Left hindlimb (tissue), 1 donor: ENCODE measurements at regions not wholly inside any gene's neighbourhood (a gene's known extent, or its start where the extent isn't known, plus 50 kb on each side); places are given as distances from the start of the nearest gene placed in this dataset.

Source experiments
- DNase-seq: peaks from one replicate; pipeline ENCODE4 v3.0.0-alpha.2; 2018

DNA sequence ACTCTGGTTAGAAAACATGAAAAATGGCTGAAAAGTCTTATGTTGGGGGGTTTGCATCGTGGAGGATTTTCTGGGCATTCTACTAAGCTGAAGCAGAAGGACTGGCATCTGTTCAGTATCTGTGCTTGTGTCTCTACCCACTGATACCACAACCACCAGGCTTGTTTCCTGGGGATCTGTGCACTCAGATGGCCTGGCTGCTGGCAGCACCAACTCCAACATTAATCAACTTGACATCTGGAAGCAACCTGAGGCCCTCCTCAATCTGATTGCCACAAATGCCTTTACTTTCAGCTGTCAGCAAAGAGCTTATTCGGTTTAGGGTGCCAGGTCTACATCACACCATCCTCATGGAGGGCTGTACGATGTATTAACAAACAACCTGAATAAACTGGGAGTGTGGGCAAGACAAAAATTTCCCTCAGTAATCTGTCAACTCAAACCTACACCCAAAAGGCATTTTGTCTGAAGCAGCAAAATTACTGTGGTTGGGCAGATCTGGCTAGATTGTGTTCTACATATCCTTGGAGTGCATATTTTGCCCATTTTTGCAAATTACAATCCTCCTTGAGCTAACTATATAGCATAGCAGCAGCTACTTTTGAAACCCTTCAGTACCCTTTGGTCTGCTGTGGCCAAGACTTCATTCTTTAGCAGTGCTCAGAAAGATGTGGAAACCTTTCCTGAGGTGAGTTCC lies 74.6 kb downstream of the FOXD1 start:
- no peak for DNase-seq

DNA sequence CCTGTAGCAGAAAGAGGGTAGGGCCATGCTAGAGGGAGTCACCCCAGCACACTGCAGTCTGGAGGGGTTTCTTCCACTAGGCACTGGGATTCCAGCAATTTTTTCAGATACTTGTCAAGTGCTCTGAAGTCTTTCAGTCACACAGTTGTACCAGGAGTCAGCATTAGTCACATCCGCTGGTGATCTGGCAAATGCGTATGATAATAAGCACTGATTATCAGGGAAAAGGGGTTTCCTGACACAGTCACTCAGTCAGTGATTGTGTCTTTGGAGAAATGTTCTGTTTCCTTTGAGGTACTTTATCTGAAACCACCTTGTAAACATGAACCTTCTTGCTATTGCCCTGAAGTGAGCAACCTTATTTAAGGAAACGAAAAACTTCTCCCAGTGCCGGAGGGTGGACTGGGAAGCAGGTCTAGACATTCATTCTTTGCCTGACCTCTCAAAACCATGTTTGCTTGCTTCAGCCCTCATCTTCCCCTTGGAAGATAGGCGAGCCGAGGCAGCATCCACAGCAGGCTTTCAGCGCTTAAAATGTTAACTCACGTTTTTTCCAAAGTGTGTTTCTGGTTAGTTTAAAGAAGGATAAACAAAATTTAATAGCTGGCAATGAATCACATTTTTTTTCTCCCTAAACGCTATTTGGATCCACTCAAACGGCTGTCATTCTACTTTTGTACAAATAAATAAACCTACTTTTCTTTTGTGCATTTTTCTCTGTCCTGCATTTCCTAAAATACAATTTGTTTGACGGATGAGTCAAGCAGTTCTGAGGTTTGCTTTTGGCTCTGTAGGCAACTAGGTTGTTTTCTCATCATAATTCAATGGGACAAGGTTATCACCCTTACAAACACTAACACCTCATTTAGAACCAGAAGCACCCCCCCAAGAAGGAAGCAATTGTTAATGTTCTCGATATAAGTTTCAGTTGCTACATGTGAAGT lies 77.7 kb downstream of the FOXD1 start:
- no peak for DNase-seq

DNA sequence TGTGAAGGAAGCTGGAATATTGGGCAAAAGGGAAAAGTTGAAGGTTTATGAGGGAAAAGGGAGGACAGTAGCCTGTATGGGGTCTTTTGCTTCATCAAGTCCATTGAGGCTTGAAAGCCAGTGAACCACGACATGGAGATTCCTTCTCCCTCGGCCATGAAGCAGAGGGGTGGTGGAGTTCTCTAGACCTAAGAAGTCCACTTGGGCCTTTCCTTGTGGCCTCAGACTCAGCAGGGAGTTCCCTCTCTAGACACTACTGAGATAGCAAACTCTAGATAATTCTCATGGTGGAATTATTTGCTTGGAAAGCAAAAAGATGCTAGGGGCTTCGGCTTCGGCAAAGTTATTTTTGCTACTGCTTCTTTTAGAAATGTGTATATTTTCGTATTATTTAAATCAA lies 78.5 kb downstream of the FOXD1 start:
- DNase-seq, result no peak

DNA sequence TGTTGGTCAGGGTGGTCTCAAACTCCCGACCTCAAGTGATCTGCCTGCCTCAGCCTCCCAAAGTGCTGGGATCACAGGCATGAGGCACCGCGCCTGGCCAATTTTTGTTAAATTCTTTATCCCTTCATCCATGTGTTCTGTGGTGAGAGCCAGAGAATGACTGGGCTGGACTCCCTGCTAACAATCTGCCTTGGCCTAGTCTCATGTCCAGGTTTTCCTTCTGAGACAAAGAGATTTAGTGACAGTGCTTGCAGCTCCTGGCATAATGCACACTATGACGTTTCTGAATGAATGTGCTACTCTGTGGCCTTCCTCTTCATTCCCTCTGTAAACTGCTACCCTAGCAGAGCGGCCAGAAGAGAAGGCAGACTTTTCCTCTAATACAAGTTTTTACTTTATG lies 79.3 kb downstream of the FOXD1 start:
- no peak for DNase-seq

DNA sequence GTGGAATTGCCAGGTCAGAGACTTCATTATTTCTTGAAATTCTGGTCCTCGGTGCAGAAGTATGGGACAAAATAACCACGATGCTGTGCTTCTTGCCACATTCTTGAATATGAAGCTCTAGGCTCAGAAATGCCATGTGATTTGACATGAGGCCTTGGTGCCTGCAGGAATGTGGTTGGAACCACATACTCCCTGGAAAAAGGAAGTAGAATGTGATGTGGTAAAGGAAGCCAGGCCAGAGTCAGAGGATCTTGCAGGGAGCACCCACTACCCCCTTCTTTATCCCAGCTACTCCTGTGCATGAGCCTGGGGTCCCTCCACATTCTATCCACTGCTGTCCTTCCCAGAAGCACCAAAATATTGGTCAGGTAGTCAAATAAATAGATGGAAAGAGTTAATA lies 80.9 kb downstream of the FOXD1 start:
- no peak for DNase-seq

DNA sequence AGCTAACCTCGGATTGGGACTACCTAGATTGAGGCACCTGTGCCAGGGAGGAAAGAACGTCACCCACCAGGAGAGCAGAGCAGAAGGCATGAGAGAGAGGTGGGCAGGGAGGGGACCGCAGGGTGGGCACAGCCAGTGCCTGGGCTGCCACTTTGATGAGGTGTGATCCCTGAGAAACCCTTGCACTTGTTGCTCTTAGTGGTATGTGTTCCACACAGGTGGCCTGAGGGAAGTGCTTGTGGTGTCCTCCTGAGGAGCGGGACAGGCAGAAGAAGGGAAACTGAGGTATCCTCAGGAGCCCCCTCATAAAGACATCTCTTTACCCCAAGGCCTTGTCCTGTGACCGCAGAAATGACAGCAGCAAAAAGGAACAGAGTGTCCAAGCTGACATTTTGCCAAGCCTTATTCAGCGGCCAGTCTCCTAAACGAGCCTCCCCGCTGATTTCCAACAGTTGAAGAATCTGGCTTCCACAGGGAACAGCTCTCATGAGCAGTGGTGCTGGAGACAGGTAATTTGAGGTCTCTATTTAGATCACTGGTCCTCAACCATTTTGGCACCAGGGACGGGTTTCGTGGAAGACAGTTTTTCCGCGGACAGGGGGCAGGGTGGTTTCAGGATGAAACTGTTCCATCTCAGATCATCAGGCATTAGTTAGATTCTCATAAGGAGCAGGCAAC lies 82.4 kb downstream of the FOXD1 start:
- no peak for DNase-seq

DNA sequence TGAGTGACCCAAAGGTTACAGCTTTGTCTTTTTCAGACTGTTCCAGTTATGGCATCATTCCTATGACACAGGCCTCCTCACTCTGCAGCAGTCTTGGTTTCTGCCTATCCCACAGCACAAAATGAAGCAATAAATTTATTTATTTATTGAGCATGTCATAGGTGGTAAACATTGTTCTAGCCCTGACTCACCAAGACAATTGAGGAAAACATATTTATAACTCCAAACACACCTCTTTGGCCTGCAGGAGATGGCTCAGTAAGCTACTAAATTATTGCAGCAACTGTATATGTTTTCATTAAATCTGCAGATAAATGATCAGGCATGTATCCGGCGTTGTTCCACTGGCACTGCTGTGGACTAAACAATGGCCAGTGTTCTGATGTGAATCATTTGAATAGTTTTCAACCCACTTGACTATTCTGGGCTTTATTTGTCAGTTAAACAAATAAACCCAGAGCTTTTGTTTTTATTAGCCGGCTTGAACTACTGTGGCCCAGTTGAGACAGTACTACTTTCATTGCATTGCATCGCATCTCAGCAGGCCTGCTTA lies 83.2 kb downstream of the FOXD1 start:
- no peak for DNase-seq

DNA sequence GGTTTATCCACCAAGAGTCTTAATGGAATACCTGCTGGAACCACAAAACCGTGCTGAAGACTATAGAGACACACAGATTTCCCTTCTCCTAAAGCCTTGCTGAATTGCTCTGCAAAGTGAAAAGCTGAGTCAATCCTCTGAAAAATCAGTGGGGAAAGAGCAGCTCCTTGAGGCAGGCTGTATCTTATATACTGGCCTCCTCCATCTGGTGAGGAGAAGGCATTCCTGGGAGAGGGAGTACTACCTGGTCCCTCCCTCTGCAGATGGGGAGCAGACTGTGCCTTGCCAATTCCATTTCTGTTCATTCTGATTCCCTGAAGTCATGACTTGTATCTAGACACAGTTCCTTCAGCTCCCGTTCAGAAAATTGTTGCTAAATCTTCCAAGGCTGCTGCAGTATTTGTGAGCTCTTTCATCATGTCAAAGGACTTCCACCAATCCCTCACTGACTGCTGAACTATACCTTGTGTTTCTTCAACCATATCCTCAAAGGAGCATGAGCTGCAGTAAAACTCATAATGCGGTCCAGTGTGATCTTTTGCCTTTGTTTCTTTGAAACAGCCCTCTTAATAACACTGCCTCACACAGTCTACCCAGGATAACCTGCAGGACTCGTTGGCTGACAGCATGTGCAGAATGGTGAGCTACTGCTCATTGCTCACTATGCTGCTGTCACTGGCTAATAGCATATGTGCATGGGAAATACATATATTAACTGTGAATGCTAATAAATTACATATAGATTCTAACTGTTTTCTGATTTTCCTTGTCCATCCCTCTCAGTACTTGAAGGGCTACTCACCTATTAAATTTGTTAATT lies 84.5 kb downstream of the FOXD1 start:
- DNase-seq, result no peak

DNA sequence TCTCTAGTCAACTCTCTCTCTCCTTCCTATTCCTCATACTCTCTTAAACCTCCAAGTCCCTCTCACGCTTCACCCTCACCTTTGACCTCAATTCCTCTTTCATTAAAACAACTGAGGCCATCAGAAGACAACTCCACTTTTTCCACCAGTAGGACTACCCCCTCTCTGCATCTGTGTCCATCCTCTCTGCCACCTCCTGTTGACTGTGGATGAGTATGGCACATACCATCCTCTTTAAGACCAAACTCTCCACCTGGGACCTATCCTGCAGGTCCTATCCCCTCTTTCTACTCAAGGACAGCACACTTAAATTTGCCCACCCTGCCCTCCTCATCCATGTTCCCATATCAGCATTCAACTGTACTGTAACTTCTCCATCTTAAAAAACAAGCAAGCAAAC lies 89.2 kb downstream of the FOXD1 start:
- DNase-seq, result no peak

DNA sequence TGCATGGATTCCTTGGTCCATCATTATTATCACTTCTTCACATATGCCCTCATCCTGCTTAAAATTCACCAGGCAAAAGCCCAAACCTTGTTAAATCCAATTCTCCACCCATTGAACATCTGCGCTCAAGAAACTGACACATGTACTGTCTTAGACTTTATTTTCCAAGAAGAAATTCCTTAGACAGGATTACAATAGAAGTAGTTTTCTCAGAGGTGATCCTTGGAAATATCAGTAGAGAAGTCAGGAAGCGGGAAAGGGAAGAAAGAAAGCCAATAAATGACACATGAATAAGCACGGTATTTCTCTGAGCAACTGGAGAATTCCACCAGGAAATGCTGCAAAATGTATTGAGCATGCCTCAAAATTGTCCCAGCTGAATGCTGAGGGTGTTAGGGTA lies 90.2 kb downstream of the FOXD1 start:
- no peak for DNase-seq

DNA sequence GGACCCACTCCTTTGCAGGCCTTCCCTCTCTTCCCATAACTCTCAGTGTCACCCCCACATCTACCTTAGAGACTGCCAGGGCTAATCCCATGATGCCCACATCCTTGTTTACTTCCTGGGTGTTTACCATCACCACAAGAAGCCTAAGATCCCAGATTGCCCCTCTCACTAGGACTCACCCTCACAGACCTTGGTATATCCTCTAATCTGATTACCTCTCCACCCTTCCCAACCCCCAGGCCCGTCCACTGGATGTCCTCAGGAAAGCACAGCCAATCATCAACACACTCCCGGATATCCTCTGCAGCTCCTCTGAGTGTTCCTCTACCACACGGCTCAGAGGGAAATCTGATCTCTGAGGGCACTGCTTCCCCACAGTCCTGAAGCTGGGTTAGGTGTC lies 91.0 kb downstream of the FOXD1 start:
- DNase-seq, result no peak

DNA sequence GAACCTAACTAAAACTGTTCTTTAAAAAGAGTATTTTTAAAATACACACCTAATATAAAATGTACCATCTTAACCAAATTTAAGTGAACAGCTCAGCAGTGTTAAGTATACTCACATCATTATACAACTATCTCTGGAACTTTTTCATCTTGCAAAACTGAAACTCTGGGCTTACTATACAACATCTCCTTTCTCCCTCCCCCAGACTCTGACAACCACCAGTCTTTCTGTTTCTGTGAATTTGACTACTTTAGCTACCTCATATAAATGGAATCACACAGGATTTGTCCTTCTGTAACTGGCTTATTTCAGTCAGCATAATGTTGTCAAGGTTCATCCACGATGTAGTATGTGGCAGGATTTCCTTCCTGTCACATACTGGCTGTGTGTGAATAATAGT lies 93.5 kb downstream of the FOXD1 start:
- no peak for DNase-seq

DNA sequence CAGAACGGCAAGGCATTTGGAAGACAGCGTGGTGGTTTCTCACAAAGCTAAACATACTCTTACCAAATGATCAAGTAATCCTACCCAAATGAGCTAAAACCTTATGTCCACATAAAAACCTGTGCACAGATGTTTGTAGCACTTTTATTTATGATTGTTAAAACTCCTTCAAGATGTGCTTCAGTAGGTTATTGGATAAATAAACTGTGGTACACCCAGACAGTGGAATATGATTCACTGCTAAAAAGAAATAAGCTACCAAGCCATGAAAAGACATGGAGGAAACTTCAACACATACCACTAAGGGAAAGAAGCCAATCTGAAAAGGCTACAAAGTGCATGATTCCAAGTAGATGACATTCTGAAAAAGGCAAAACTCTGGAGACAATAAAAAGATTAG lies 94.2 kb downstream of the FOXD1 start:
- no peak for DNase-seq

DNA sequence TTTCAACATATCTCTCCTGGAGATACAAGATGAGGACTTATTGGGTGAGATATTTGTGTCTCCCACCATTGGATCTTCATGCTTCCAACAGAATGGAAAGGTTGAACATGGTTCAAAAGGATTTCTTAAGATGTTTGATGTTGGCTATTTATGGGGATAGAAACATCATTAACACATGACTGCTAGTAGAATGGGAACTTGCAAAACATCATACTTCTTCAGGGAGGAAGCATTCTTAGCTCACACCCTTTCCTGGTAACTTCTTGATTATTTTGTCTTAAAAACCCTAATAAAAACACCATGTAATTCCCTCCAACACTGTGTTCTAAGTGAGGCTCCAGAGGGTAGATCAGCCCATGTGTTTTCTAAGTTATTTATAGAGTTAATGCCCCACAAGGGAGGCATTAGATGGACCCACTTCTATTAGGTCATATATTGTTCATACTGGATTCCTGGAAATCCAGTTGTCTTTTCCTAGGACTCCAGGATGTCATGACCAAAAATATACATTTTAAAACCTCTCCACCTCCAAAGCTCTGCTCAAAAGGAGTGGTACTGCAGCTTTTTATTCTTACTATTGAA lies 95.8 kb downstream of the FOXD1 start:
- DNase-seq, result no peak

DNA sequence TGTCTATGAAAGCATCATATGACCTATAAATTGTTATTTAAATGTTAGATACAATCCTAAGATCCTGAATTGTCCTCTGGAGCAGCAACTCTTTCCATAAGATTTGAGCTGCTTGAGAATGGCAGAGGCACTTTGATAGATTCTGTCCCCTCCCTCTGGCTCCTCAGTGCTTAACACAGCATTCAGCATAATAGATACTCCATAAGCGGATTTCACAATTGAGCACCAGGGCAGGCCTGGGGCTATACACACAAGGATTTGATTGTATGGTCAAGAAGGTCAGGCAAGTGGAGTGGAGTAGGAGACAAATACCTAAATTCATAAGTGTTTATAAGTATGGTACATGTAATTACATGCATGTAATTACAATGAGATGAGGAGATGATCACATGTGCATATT lies 96.3 kb downstream of the FOXD1 start:
- no peak for DNase-seq

DNA sequence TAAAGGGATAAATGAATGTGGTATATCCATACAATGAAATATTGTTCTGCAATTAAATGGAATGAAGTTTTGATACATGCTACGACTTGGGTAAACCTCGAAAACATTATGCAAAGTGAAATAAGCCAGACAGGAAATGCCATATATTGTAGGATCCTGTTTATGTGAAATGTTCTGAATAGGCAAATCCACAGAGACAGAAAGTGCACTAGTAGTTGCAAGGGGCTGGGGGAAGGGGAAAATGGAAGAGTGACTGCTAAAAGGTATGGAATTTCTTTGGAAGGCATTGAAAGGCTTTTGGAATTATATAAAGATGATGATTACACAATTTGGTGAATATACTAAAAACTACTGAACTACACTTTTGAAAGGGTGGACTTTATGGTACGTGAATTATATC lies 97.0 kb downstream of the FOXD1 start:
- no peak for DNase-seq

DNA sequence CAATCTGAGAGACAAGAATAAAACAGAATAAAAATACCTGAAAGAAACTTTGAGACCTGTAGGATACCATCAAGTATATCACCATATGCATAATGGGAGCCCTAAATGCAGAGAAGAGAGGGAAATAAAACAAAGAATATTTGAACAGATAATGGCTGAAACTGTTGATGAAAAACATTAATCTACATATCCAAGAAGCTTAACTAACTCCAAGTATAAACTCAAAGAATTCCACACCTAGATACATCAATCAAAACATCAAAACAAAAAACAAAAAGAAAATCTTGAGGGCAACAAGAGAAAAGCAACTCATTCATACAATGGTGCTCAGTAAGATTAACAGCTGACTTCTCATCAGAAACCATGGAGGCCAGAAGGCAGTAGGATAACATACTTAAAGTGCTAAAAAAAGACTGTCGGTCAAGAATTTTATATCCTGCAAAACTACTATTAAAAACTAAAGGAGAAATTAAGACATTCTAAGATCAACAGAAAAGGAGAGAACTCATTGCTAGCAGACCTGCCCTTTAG lies 101.6 kb downstream of the FOXD1 start:
- no peak for DNase-seq

DNA sequence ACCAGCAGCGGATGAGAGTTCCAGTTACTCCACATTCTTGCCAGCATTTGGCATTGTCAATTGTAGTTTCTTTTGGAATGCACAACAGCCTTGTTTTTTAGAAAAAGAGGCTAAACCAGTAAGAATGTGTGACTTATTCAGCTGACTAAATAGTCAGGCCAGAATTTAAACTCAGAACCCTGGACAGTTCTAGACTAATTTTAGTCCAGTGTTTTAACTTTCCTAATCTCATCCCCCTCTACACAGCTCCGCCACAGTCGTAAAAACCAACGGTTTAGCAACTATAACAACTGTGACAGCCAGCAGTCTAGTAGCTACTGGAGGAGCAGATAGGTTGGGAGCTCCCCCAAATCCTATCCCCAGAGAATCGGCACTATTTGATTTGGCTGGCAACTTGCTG lies 103.7 kb downstream of the FOXD1 start:
- DNase-seq, result no peak

DNA sequence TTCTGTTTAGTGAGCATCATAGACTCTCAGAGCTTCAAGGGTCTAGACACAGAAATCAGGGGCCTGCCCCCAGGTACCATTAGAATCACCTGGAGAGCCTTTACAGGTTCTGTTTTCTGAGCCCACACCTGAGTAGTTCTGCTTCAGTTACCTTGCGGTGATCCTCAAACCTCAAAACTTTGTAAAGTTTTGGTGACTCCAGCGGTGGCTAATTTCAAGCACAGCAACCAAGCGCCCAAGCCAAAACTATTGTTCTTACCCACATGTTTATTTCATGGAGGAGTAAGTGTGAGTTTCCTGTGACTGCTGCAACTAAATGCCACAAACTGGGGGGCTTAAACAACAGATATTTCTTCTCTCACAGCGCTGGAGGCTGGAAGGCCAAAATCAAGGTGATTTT lies 108.9 kb downstream of the FOXD1 start:
- no peak for DNase-seq

DNA sequence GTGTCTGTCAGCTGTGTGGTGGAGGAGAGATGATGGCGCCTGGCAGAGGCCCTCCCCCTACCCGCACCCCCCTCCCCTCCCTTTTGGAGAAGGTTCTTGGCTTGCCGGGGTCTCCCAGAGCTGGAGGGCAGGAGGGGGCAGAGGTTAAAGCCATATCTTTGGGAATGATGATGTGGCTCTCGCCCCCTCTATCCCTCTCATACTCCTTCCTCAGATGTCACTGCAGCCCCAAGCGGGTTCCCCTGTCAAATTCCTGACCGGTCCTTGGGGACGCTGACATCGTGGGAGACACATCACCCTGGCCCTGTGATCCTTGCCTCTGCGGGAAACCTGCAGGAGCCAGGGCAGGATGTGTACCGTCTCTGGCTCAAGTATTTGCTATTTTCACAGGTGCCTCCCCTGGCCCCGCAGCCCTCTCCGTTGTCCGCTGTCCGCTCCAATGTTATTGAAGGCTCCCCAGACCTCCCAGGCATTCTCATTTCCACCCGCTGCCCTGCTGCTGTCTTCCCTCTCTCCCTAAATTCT lies 109.5 kb downstream of the FOXD1 start:
- no peak for DNase-seq

DNA sequence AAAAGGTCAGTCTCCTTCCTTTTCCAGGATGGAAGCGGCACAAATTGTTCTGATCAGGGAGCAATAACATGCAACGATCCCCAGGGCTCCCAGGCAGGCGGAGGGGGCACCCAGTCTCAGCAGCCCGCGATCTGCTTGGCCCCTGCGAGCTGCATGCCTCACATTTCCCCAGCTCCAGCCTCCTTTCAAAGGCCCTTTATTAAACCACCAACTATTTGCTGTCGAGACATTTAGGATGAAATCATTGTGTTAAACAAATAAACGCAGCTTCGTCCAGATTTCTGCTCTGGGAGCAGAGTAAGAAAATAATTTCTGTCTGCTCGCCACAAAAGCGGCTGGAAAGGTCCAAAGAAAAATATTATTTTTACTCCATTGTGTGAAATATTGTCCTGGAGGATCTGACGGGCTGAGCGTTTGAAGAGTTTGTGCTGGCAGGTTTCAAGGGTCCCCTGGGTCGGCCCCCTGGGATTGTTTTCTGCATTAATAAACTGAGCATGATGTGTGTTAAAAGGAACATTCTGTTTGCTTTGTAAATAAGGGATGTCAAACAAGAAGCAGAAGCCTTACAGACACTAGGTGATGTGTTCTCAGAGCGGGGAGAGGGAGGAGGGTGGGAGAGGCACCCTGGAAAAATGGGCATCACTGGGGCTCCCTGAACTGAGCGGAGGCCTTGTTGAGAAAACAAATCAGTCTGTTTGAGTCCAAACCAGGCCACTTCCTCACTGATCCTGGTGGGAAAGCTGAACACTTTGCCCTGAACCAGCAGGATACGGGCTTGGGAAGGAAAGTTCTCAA lies 110.1 kb downstream of the FOXD1 start:
- DNase-seq, result no peak
